ENCODE measurements at regions not wholly inside any gene's neighbourhood (a gene's known extent, or its start where the extent isn't known, plus 50 kb on each side); places are given as distances from the start of the nearest gene placed in this dataset.

DNA sequence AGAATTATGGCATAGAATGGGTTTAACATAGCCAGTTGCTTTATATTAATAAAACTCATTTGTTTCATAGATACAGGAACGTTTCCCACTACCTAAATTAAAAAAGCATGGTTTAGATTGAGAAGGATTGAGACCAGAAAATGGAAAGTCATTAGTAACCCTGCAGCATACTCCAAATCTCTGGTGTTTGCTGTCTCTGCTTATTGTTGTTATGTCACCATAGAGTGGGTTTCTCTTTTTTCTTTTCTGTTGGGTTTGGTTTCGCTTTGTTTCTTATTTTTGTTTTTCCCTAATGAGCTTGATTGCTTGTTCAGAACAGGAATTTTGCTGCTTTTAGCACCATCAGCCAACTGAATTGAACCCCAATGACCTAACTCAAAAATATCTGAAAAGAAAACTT lies 1034.8 kb downstream of the MAT2B start:
- no peak for DNase-seq (ENCODE audit: low spot score)
- Mint-ChIP-seq H3K4me3 (ENCODE audit: unreplicated experiment) (no peak overlapping the region), H3K36me3 (ENCODE audit: low read depth) (no peaks in the 10 kb centered on the region), H3K27me3 (ENCODE audit: low read depth) (peaks cover 6% of the 10 kb centered on the region), H3K27ac (ENCODE audit: unreplicated experiment) (no peak overlapping the region), H3K4me1 (ENCODE audit: low read depth) (no peaks in the 10 kb centered on the region), H3K9me3 (ENCODE audit: low read depth) (peaks cover 13% of the 10 kb centered on the region)
- TF ChIP-seq, protein P1, sequence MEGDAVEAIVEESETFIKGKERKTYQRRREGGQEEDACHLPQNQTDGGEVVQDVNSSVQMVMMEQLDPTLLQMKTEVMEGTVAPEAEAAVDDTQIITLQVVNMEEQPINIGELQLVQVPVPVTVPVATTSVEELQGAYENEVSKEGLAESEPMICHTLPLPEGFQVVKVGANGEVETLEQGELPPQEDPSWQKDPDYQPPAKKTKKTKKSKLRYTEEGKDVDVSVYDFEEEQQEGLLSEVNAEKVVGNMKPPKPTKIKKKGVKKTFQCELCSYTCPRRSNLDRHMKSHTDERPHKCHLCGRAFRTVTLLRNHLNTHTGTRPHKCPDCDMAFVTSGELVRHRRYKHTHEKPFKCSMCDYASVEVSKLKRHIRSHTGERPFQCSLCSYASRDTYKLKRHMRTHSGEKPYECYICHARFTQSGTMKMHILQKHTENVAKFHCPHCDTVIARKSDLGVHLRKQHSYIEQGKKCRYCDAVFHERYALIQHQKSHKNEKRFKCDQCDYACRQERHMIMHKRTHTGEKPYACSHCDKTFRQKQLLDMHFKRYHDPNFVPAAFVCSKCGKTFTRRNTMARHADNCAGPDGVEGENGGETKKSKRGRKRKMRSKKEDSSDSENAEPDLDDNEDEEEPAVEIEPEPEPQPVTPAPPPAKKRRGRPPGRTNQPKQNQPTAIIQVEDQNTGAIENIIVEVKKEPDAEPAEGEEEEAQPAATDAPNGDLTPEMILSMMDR (IDR thresholded peaks at IDR 0.05), result no peak

DNA sequence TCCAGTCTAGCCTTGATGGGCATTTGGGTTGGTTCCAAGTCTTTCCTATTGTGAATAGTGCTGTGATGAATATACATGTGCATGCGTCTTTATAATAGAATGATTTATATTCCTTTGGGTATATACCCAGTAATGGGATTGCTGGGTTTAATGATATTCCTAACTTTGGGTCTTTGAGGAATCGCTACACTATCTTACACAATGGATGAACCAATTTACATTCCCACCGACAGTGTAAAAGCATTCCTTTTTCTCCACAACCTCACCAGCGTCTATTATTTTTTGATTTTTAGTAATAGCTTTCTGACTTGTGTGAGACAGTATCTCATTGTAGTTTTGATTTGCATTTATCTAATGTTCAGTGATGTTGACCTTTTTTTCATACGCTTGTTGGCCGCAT lies 1040.1 kb downstream of the MAT2B start:
- H3K4me3 Mint-ChIP-seq (ENCODE audit: unreplicated experiment), result no peak overlapping the region
- H3K27ac Mint-ChIP-seq (ENCODE audit: unreplicated experiment), result no peak overlapping the region
- TF ChIP-seq, protein P1 (IDR thresholded peaks at IDR 0.05), result no peak
- no peaks in the 10 kb centered on the region for H3K36me3 Mint-ChIP-seq (ENCODE audit: low read depth)
- peaks cover 4% of the 10 kb centered on the region for H3K27me3 Mint-ChIP-seq (ENCODE audit: low read depth)
- DNase-seq (ENCODE audit: low spot score), result no peak
- no peaks in the 10 kb centered on the region for H3K4me1 Mint-ChIP-seq (ENCODE audit: low read depth)
- peaks cover 20% of the 10 kb centered on the region for H3K9me3 Mint-ChIP-seq (ENCODE audit: low read depth)

DNA sequence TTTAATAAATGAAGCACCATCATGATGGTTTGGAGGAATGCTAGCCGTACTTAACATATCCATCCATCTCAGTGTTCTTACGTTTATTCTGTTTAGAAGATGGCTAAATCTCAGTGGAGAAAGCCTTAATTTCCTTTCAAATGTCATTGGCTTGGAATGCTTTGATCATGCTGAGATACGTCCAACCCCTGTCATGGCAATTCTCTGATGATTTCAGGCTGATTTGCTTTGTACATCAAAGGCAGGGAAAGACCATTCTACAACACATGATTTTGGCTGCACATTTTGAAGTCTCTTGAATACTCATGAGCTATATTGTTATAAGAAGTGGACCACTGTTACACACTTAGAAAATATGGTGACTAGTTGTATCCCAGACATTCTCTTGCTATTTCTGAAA lies 1048.4 kb downstream of the MAT2B start:
- Mint-ChIP-seq H3K27ac (ENCODE audit: unreplicated experiment) (no peak overlapping the region), H3K4me3 (ENCODE audit: unreplicated experiment) (no peak overlapping the region), H3K9me3 (ENCODE audit: low read depth) (no peaks in the 10 kb centered on the region), H3K27me3 (ENCODE audit: low read depth) (no peaks in the 10 kb centered on the region), H3K4me1 (ENCODE audit: low read depth) (no peaks in the 10 kb centered on the region), H3K36me3 (ENCODE audit: low read depth) (no peaks in the 10 kb centered on the region)
- TF ChIP-seq, protein P1 (IDR thresholded peaks at IDR 0.05), result no peak
- DNase-seq (ENCODE audit: low spot score), result no peak

DNA sequence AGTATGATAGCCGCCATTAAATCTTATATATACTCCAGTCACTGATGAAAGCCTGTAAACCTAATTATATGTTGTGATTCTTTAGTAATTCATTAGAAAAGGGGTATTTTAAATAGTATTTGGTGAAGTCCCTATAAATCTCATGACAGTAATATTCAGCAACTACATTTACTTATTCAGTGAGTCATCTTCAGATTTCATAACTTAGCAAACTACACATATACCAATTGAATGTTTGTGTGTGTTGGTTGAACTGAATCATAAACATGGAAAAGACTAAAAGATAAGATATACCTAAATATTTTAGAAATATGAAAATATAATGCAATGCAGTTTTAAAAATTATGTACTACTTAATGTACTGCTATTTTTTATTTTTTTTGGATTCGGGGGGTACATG lies 1050.4 kb downstream of the MAT2B start:
- no peaks in the 10 kb centered on the region for H3K9me3 Mint-ChIP-seq (ENCODE audit: low read depth)
- no peak overlapping the region for H3K4me3 Mint-ChIP-seq (ENCODE audit: unreplicated experiment)
- DNase-seq (ENCODE audit: low spot score), result no peak
- no peaks in the 10 kb centered on the region for H3K4me1 Mint-ChIP-seq (ENCODE audit: low read depth)
- no peak overlapping the region for H3K27ac Mint-ChIP-seq (ENCODE audit: unreplicated experiment)
- H3K36me3 Mint-ChIP-seq (ENCODE audit: low read depth), result no peaks in the 10 kb centered on the region
- no peaks in the 10 kb centered on the region for H3K27me3 Mint-ChIP-seq (ENCODE audit: low read depth)
- TF ChIP-seq, protein P1 (IDR thresholded peaks at IDR 0.05), result no peak

DNA sequence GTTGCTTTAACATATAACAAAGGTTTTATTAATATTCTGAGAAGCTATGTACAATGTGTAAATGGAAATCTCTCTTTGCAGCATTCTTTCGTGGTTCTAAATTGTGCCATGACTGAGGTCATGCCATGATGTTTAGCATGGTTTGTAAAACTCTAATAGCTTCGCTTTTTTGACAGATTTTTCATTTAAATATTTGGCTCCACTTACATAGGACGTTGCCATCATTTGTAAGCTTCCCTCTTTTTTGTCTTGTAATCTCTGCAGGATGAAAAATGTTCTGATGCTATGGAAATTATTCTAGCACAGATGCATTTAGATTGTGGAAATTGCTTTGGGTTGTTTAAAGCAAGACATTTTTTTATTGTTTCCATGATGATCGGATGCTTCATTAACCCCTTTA lies 1054.8 kb downstream of the MAT2B start:
- H3K27ac Mint-ChIP-seq (ENCODE audit: unreplicated experiment), result no peak overlapping the region
- H3K36me3 Mint-ChIP-seq (ENCODE audit: low read depth), result no peaks in the 10 kb centered on the region
- H3K4me3 Mint-ChIP-seq (ENCODE audit: unreplicated experiment), result no peak overlapping the region

More for the DNA sequence above, 1054.8 kb downstream of the MAT2B start:
- no peak for DNase-seq (ENCODE audit: low spot score)
- TF ChIP-seq, protein P1 (IDR thresholded peaks at IDR 0.05), result no peak
- Mint-ChIP-seq H3K9me3 (ENCODE audit: low read depth) (no peaks in the 10 kb centered on the region), H3K4me1 (ENCODE audit: low read depth) (no peaks in the 10 kb centered on the region), H3K27me3 (ENCODE audit: low read depth) (peaks cover 2% of the 10 kb centered on the region)
